Astrocyte (in vitro differentiated cells and primary cell): ENCODE measurements at regions not wholly inside any gene's neighbourhood (a gene's known extent, or its start where the extent isn't known, plus 50 kb on each side); places are given as distances from the start of the nearest gene placed in this dataset.

ENCODE experiments used
- DNase-seq: peaks from one replicate; pipeline ENCODE4 v3.0.0-alpha.2; 2010; ENCODE audit warnings: low read depth
- FAIRE-seq: peaks from 2 replicates; lab custom pipeline; 2011; peaks lifted over from hg19 to GRCh38; lab: Jason Lieb, UNC
- H2AFZ ChIP-seq: 2 replicates; pipeline ENCODE4 v1.6.0; 2012; ENCODE audit warnings: low read depth, low read length, inconsistent platforms
- H3K27ac ChIP-seq: 2 replicates; pipeline ENCODE4 v1.5.1; 2011; ENCODE audit warnings: low read depth, low read length, inconsistent platforms
- H3K27me3 ChIP-seq: 2 replicates; pipeline ENCODE4 v1.6.0; 2011; ENCODE audit warnings: low read length, inconsistent platforms; ENCODE audit not compliant: insufficient read depth
- H3K36me3 ChIP-seq: 2 replicates; pipeline ENCODE4 v1.5.1; 2011; ENCODE audit warnings: low read length, inconsistent platforms; ENCODE audit not compliant: insufficient read depth
- H3K4me1 ChIP-seq: 2 replicates; pipeline ENCODE4 v1.5.1; 2011; ENCODE audit warnings: low read length, inconsistent platforms; ENCODE audit not compliant: insufficient read depth
- H3K4me2 ChIP-seq: 2 replicates; pipeline ENCODE4 v1.6.0; 2012; ENCODE audit warnings: low read length, inconsistent platforms
- H3K4me3 ChIP-seq: 2 replicates; pipeline ENCODE4 v1.5.1; 2011; ENCODE audit warnings: low read depth, mild to moderate bottlenecking, low read length, inconsistent platforms; ENCODE audit not compliant: insufficient read depth
- H3K79me2 ChIP-seq: 2 replicates; pipeline ENCODE4 v1.6.0; 2012; ENCODE audit warnings: mild to moderate bottlenecking, low read length, inconsistent platforms; ENCODE audit not compliant: insufficient read depth
- H3K9ac ChIP-seq: 2 replicates; pipeline ENCODE4 v1.6.0; 2012; ENCODE audit warnings: mild to moderate bottlenecking, low read length, inconsistent platforms
- H3K9me3 ChIP-seq: 2 replicates; pipeline ENCODE4 v1.5.1; 2012; ENCODE audit warnings: low read depth, mild to moderate bottlenecking, low read length, inconsistent platforms; ENCODE audit not compliant: insufficient read depth
- H4K20me1 ChIP-seq: 2 replicates; pipeline ENCODE4 v1.6.0; 2012; ENCODE audit warnings: low read length, inconsistent platforms; ENCODE audit not compliant: insufficient read depth
- H3K27ac Mint-ChIP-seq: one replicate; pipeline ENCODE4 v1.8.0; 2021; ENCODE audit warnings: mild to moderate bottlenecking, mixed read lengths; ENCODE audit not compliant: unreplicated experiment
- H3K27me3 Mint-ChIP-seq: one replicate; pipeline ENCODE4 v1.8.0; 2021; ENCODE audit warnings: low read depth, mixed read lengths; ENCODE audit not compliant: unreplicated experiment
- H3K36me3 Mint-ChIP-seq: one replicate; pipeline ENCODE4 v1.8.0; 2021; ENCODE audit warnings: low read depth, mixed read lengths; ENCODE audit not compliant: unreplicated experiment
- H3K4me1 Mint-ChIP-seq: one replicate; pipeline ENCODE4 v1.8.0; 2021; ENCODE audit warnings: low read depth, mixed read lengths; ENCODE audit not compliant: unreplicated experiment
- H3K4me3 Mint-ChIP-seq: one replicate; pipeline ENCODE4 v1.8.0; 2021; ENCODE audit warnings: mild to moderate bottlenecking, moderate library complexity, mixed read lengths; ENCODE audit not compliant: unreplicated experiment
- H3K9me3 Mint-ChIP-seq: one replicate; pipeline ENCODE4 v1.8.0; 2021; ENCODE audit warnings: mild to moderate bottlenecking, mixed read lengths; ENCODE audit not compliant: unreplicated experiment
- CTCF ChIP-seq: IDR thresholded peaks from 2 replicates; pipeline ENCODE4 v1.5.1; 2011; ENCODE audit warnings: low read depth, mild to moderate bottlenecking, inconsistent platforms, low read length, moderate library complexity; ENCODE audit not compliant: insufficient read depth
- EZH2 ChIP-seq: IDR thresholded peaks from 2 replicates; pipeline ENCODE4 v1.6.1; 2012; ENCODE audit warnings: mild to moderate bottlenecking, low read length, inconsistent platforms; ENCODE audit not compliant: insufficient read depth

DNA sequence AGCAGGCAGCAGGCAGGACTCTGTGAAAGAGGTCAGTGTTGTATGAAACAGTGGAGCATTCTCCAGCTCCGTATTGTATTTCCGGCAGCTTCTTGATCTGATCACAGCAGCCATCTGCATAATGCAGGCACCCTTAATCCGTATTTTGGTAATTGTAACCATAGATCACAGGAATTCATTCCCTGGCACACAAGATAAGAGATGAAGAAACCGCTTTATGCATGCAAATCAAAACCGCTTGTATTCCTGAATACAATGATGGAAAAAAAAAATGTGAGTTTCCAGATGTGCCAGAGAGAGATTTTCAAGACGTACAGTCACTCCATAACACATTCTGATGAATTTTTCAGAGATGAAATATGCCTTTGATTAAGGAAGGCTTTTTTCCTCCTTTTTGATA is 221.3 kb downstream of the ACKR3 start:
- Histone ChIP-seq H3K27me3 (peaks cover 13% of the 10 kb centered on the region), H3K9ac (no peak overlapping the region), H2AFZ (no peak overlapping the region), H3K79me2 (no peaks in the 10 kb centered on the region), H4K20me1 (no peaks in the 10 kb centered on the region), H3K36me3 (no peaks in the 10 kb centered on the region), H3K4me1 (no peaks in the 10 kb centered on the region), H3K27ac (no peak overlapping the region), H3K4me2 (no peak overlapping the region), H3K9me3 (peaks cover 2% of the 10 kb centered on the region), H3K4me3 (no peak overlapping the region)
- Mint-ChIP-seq H3K27ac (no peak overlapping the region), H3K27me3 (peaks cover 10% of the 10 kb centered on the region), H3K9me3 (peaks cover 10% of the 10 kb centered on the region), H3K4me3 (no peak overlapping the region), H3K36me3 (no peaks in the 10 kb centered on the region), H3K4me1 (peaks cover 9% of the 10 kb centered on the region)
- DNase-seq = no peak
- TF ChIP-seq CTCF (no peak), EZH2 (no peak)
- FAIRE-seq = no peak

DNA sequence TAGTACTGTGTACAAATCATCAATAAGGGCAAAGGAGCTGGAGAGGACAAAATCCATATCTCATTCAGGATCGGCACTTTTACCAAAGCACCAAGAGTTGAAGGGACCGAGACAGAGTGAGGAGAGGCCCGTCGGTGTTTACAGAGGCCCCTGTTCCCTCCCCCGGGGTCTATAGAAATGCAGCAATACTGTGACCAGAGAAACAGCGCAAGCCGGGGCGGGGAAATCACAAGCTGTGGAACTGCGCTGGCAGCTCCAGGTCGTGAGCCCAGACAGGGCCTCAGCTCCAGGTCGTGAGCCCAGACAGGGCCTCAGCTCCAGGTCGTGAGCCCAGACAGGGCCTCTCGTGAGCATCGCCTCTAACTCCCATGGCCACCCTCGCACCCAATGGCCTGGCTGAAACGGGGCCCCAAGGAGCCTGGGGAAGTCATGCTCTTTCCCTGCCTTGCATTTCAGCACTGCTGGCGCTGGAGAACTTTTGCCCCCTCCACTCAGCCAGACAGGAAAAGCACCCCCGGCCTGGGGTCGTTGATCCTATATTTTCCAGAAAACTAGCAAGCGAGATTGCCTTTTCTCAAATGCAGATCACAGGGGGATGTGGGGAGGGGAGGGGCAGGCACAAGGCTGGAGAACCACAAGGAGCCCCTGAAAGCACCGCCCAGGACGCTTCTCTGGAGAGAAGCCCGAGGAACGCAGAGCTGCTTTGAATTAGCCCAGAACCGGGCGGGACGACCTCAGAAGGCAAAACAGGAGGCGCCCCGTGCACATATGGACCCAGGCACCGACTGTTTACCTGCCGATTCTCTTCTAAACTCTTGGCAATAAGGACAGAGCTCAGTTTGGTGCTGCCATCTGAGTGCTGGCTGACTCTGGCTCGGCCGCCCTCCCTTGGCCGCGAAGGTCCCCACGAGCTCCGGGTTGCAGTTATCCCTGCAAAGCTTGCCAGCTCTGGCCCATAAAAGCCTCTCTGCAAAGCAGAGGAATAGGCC is 223.7 kb downstream of the ACKR3 start:
- H3K27me3 Mint-ChIP-seq = peaks cover 13% of the 10 kb centered on the region

More for the DNA sequence above, 223.7 kb downstream of the ACKR3 start:
- Histone ChIP-seq H3K4me3 (no peak overlapping the region), H2AFZ (no peak overlapping the region), H3K4me2 (no peak overlapping the region), H3K79me2 (no peaks in the 10 kb centered on the region), H3K36me3 (no peaks in the 10 kb centered on the region), H3K9me3 (peaks cover 2% of the 10 kb centered on the region), H3K27me3 (peaks cover 13% of the 10 kb centered on the region), H4K20me1 (no peaks in the 10 kb centered on the region), H3K4me1 (no peaks in the 10 kb centered on the region), H3K9ac (no peak overlapping the region), H3K27ac (no peak overlapping the region)
- FAIRE-seq = no peak
- Mint-ChIP-seq H3K36me3 (no peaks in the 10 kb centered on the region), H3K4me1 (peaks cover 9% of the 10 kb centered on the region), H3K4me3 (no peak overlapping the region), H3K27ac (no peak overlapping the region), H3K9me3 (peaks cover 10% of the 10 kb centered on the region)
- no peak for TF ChIP-seq CTCF
- no peak for TF ChIP-seq EZH2
- no peak for DNase-seq
